ENCODE measurements at regions not wholly inside any gene's neighbourhood (a gene's known extent, or its start where the extent isn't known, plus 50 kb on each side); places are given as distances from the start of the nearest gene placed in this dataset.
"Not testable (repeated sequence)": the region's sequence is repeated elsewhere in the genome, so short reads cannot be mapped to it uniquely, and the experiment has no call there.

DNA sequence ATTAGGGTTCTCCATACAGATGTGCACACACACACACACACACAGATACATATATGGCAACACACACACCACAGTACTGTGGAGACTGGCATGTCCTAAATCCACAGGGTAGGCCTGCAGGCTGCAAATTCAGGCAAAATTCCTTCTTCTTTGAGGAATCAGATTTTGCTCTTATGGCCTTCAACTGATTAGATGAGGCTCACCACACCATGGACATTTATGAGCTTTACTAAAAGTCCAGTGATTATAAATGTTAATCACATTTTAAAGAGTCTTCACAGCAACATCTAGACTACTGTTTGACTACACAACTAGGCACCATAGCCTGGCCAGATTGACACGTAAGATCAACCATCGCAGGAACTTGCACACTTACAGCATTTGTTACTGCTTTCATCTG lies 140.3 kb upstream of the UBE3A start:
- intact Hi-C loops (cut with micrococcal nuclease), result no loop called here
- no peak overlapping the region for H2AFZ ChIP-seq (ENCODE audit: low read length)
- no peaks in the 10 kb centered on the region for H3K4me1 ChIP-seq (ENCODE audit: insufficient read depth, low read length)
- no peak for TF ChIP-seq EZH2phosphoT487 (IDR thresholded peaks at IDR 0.05; ENCODE audit: borderline replicate concordance, low read length)
- TF ChIP-seq, protein P1, sequence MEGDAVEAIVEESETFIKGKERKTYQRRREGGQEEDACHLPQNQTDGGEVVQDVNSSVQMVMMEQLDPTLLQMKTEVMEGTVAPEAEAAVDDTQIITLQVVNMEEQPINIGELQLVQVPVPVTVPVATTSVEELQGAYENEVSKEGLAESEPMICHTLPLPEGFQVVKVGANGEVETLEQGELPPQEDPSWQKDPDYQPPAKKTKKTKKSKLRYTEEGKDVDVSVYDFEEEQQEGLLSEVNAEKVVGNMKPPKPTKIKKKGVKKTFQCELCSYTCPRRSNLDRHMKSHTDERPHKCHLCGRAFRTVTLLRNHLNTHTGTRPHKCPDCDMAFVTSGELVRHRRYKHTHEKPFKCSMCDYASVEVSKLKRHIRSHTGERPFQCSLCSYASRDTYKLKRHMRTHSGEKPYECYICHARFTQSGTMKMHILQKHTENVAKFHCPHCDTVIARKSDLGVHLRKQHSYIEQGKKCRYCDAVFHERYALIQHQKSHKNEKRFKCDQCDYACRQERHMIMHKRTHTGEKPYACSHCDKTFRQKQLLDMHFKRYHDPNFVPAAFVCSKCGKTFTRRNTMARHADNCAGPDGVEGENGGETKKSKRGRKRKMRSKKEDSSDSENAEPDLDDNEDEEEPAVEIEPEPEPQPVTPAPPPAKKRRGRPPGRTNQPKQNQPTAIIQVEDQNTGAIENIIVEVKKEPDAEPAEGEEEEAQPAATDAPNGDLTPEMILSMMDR (conservative IDR thresholded peaks at IDR 0.05; ENCODE audit: low read depth, low read length), result no peak
- no peak for TF ChIP-seq EZH2 (IDR thresholded peaks at IDR 0.05; ENCODE audit: low read length, unreplicated experiment)
- no peak for ATAC-seq
- no peak overlapping the region for H3K4me3 ChIP-seq (ENCODE audit: low read length)
- no peaks in the 10 kb centered on the region for H3F3A ChIP-seq (ENCODE audit: low read length, unreplicated experiment)
- no peaks in the 10 kb centered on the region for H4K20me1 ChIP-seq (ENCODE audit: low read length)
- no peak overlapping the region for H3K4me2 ChIP-seq (ENCODE audit: low read length)
- no peak for DNase-seq
- no peaks in the 10 kb centered on the region for H3K9me2 ChIP-seq (replicated peaks; ENCODE audit: low read length)
- no peaks in the 10 kb centered on the region for H3K36me3 ChIP-seq (ENCODE audit: low read depth, low read length)
- 0 out of 2 replicates have a peak, but pooled peaks cover 3% of the 10 kb centered on the region for H3K9me3 ChIP-seq (ENCODE audit: low read length)
- POLR2A ChIA-PET (ENCODE audit: unreplicated experiment), result no interaction called here
- CTCF ChIA-PET, result no interaction called here
- BruUV-seq (replicated peaks), result no TSS peak
- no peak overlapping the region for H3K27ac ChIP-seq (ENCODE audit: low read length)
- H3K9ac ChIP-seq (ENCODE audit: low read length), result no peak overlapping the region
- H3K79me2 ChIP-seq (ENCODE audit: low read length), result no peaks in the 10 kb centered on the region
- H3K27me3 ChIP-seq (ENCODE audit: low read length), result peaks cover 35% of the 10 kb centered on the region

DNA sequence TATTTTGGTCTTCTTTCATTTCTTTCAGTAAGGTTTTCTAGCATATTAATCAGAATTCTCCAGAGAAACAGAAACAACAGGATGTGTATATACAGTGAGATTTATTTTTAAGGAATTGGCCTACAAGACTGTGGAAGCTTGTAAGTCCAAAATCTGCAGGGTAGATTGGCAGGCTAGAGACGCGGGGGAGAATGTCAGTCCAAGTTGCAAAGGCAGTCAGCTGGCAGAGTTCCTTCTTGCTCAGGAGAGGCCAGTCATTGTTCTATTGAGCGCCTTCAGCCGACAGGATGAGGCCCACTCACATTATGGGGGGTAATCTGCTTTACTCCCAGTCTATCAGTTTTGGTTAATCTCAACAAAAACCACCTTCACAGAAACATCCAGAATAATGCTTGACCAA lies 133.4 kb upstream of the UBE3A start:
- ATAC-seq (no peak), DNase-seq (no peak)
- POLR2A ChIA-PET (ENCODE audit: unreplicated experiment), result no interaction called here
- TF ChIP-seq EZH2phosphoT487 (IDR thresholded peaks at IDR 0.05; ENCODE audit: borderline replicate concordance, low read length) (no peak), EZH2 (IDR thresholded peaks at IDR 0.05; ENCODE audit: low read length, unreplicated experiment) (no peak)
- TF ChIP-seq, protein P1 (conservative IDR thresholded peaks at IDR 0.05; ENCODE audit: low read depth, low read length), result no peak
- CTCF ChIA-PET, result no interaction called here
- Histone ChIP-seq H3K4me1 (ENCODE audit: insufficient read depth, low read length) (no peaks in the 10 kb centered on the region), H2AFZ (ENCODE audit: low read length) (no peak overlapping the region), H3K4me2 (ENCODE audit: low read length) (no peak overlapping the region), H3K36me3 (ENCODE audit: low read depth, low read length) (no peaks in the 10 kb centered on the region), H3K4me3 (ENCODE audit: low read length) (no peak overlapping the region), H3K9me3 (ENCODE audit: low read length) (no peaks in the 10 kb centered on the region), H3K79me2 (ENCODE audit: low read length) (no peaks in the 10 kb centered on the region), H3K9ac (ENCODE audit: low read length) (no peak overlapping the region), H4K20me1 (ENCODE audit: low read length) (no peaks in the 10 kb centered on the region), H3K27me3 (ENCODE audit: low read length) (peaks cover 6% of the 10 kb centered on the region; the same call in 1 of the 2 replicates), H3F3A (ENCODE audit: low read length, unreplicated experiment) (no peaks in the 10 kb centered on the region), H3K9me2 (replicated peaks; ENCODE audit: low read length) (no peaks in the 10 kb centered on the region), H3K27ac (ENCODE audit: low read length) (no peak overlapping the region)
- intact Hi-C loops (cut with micrococcal nuclease), result no loop called here
- no TSS peak for BruUV-seq (replicated peaks)

DNA sequence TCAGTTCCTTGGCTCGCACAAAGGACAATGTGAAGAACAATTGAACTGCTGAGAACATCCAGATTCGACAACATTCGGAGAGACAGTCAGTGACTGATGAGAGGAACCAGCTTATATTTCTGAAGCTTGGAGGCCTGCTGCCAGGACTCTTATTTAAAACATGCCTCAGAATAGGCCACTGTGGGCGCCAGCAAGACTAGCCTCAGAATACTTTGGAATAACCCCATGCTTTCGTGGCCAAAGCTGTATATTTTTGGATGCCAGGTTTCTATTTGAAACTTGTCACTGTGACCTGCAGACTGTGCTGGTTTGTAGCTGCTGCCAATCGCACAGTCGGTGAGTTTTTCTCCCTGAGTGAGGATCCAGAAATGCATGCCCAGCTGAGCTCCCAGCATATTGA lies 129.9 kb upstream of the UBE3A start:
- no peaks in the 10 kb centered on the region for H4K20me1 ChIP-seq (ENCODE audit: low read length)

DNA sequence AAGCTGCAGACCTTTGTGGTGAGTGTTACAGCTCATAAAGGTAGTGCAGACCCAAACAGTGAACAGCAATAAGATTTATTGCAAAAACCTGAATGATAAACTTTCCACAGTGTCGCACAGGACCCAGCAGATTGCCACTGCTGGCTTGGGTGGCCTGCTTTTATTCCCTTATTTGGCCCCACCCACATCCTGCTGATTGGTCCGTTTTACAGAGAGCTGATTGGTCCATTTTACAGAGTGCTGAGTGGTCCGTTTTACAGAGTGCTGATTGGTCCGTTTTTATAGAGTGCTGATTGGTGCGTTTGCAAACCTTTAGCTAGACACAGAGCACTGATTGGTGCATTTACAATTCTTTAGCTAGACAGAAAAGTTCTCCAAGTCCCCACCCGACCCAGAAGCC lies 127.7 kb upstream of the UBE3A start:
- H3K27ac ChIP-seq (ENCODE audit: low read length); BruUV-seq (replicated peaks); H3K9me2 ChIP-seq (replicated peaks; ENCODE audit: low read length); H4K20me1 ChIP-seq (ENCODE audit: low read length); H3K4me1 ChIP-seq (ENCODE audit: insufficient read depth, low read length); H3K9ac ChIP-seq (ENCODE audit: low read length); H3K4me2 ChIP-seq (ENCODE audit: low read length); H3F3A ChIP-seq (ENCODE audit: low read length, unreplicated experiment); CTCF ChIA-PET; H3K79me2 ChIP-seq (ENCODE audit: low read length); H3K9me3 ChIP-seq (ENCODE audit: low read length); H2AFZ ChIP-seq (ENCODE audit: low read length); H3K4me3 ChIP-seq (ENCODE audit: low read length); DNase-seq; POLR2A ChIA-PET (ENCODE audit: unreplicated experiment); H3K36me3 ChIP-seq (ENCODE audit: low read depth, low read length); ATAC-seq; intact Hi-C loops (cut with micrococcal nuclease): not testable (repeated sequence)
- H3K27me3 ChIP-seq (ENCODE audit: low read length), result peaks cover 17% of the 10 kb centered on the region

More for the DNA sequence above, 129.9 kb upstream of the UBE3A start:
- no TSS peak for BruUV-seq (replicated peaks)
- Histone ChIP-seq H3K4me1 (ENCODE audit: insufficient read depth, low read length) (no peaks in the 10 kb centered on the region), H3K9me3 (ENCODE audit: low read length) (no peaks in the 10 kb centered on the region), H3K9me2 (replicated peaks; ENCODE audit: low read length) (no peaks in the 10 kb centered on the region), H3K36me3 (ENCODE audit: low read depth, low read length) (no peaks in the 10 kb centered on the region), H3F3A (ENCODE audit: low read length, unreplicated experiment) (no peaks in the 10 kb centered on the region), H3K9ac (ENCODE audit: low read length) (no peak overlapping the region), H3K4me2 (ENCODE audit: low read length) (no peak overlapping the region), H3K79me2 (ENCODE audit: low read length) (no peaks in the 10 kb centered on the region), H3K4me3 (ENCODE audit: low read length) (no peak overlapping the region), H2AFZ (ENCODE audit: low read length) (no peak overlapping the region), H3K27me3 (ENCODE audit: low read length) (peaks cover 6% of the 10 kb centered on the region; the same call in 1 of the 2 replicates), H3K27ac (ENCODE audit: low read length) (no peak overlapping the region)
- intact Hi-C loops (cut with micrococcal nuclease), result no loop called here
- no peak for ATAC-seq
- ChIA-PET POLR2A (ENCODE audit: unreplicated experiment) (no interaction called here), CTCF (no interaction called here)
- TF ChIP-seq EZH2 (IDR thresholded peaks at IDR 0.05; ENCODE audit: low read length, unreplicated experiment) (no peak), EZH2phosphoT487 (IDR thresholded peaks at IDR 0.05; ENCODE audit: borderline replicate concordance, low read length) (no peak)
- TF ChIP-seq, protein P1 (conservative IDR thresholded peaks at IDR 0.05; ENCODE audit: low read depth, low read length), result no peak
- no peak for DNase-seq

Measured in PC-3 (cell line).